ENCODE measurements at regions not wholly inside any gene's neighbourhood (a gene's known extent, or its start where the extent isn't known, plus 50 kb on each side); places are given as distances from the start of the nearest gene placed in this dataset.

GRCh38 chr2:82233806-82234205 is 1929.3 kb upstream of the LRRTM1 start:
- TF ChIP-seq CTCF (IDR thresholded peaks at IDR 0.05; ENCODE audit: low read depth, low read length, missing control alignments), result no peak
- no peak overlapping the region for H3K4me3 ChIP-seq (ENCODE audit: low read depth, low read length)

GRCh38 chr2:82230406-82230805 is 1925.9 kb upstream of the LRRTM1 start:
- no peak for TF ChIP-seq CTCF (IDR thresholded peaks at IDR 0.05; ENCODE audit: low read depth, low read length, missing control alignments)
- no peak for DNase-seq (ENCODE audit: low read depth)
- H3K4me3 ChIP-seq (ENCODE audit: low read depth, low read length), result no peak overlapping the region

More at GRCh38 chr2:82233806-82234205, 1929.3 kb upstream of the LRRTM1 start:
- no peak for DNase-seq (ENCODE audit: low read depth)

- no peak for TF ChIP-seq CTCF (IDR thresholded peaks at IDR 0.05; ENCODE audit: low read depth, low read length, missing control alignments)
- no peak for DNase-seq (ENCODE audit: low read depth)
- H3K4me3 ChIP-seq (ENCODE audit: low read depth, low read length), result no peak overlapping the region
These were observed 1921.9 kb upstream of the LRRTM1 start for GRCh38 chr2:82226441-82226840.

- TF ChIP-seq CTCF (IDR thresholded peaks at IDR 0.05; ENCODE audit: low read depth, low read length, missing control alignments), result no peak
- H3K4me3 ChIP-seq (ENCODE audit: low read depth, low read length), result no peak overlapping the region
- DNase-seq (ENCODE audit: low read depth), result no peak
These were observed 1919.9 kb upstream of the LRRTM1 start for GRCh38 chr2:82224301-82224940.

GRCh38 chr2:82215212-82215611 is 1910.7 kb upstream of the LRRTM1 start:
- TF ChIP-seq CTCF (IDR thresholded peaks at IDR 0.05; ENCODE audit: low read depth, low read length, missing control alignments), result no peak
- no peak overlapping the region for H3K4me3 ChIP-seq (ENCODE audit: low read depth, low read length)
- DNase-seq (ENCODE audit: low read depth), result no peak

- no peak overlapping the region for H3K4me3 ChIP-seq (ENCODE audit: low read depth, low read length)
- DNase-seq (ENCODE audit: low read depth), result no peak
- TF ChIP-seq CTCF (IDR thresholded peaks at IDR 0.05; ENCODE audit: low read depth, low read length, missing control alignments), result no peak
These were observed 1894.9 kb upstream of the LRRTM1 start for GRCh38 chr2:82199493-82199852.

GRCh38 chr2:82198809-82199492 is 1894.4 kb upstream of the LRRTM1 start:
- no peak for TF ChIP-seq CTCF (IDR thresholded peaks at IDR 0.05; ENCODE audit: low read depth, low read length, missing control alignments)
- H3K4me3 ChIP-seq (ENCODE audit: low read depth, low read length), result no peak overlapping the region
- DNase-seq (ENCODE audit: low read depth), result no peak
